Spleen (tissue), 7 donors: ENCODE measurements at regions not wholly inside any gene's neighbourhood (a gene's known extent, or its start where the extent isn't known, plus 50 kb on each side); places are given as distances from the start of the nearest gene placed in this dataset.

Experiments
- POLR2A ChIP-seq, 3 donors: fragments of 450-650 bp; IDR thresholded peaks; one replicate each; pipeline ENCODE4 v1.5.1; 2017; ENCODE audit warnings: antibody characterized with exemption in 3 of 3, mild to moderate bottlenecking in 1 of 3
- TF ChIP-seq, protein P1 (sequence below), 11 experiments: fragments of 200-600 bp in 7 of 11; fragments of 450-650 bp in 4 of 11; sonication (generic) in 4 of 11; IDR thresholded peaks in 8 of 11; conservative IDR thresholded peaks in 3 of 11; 1 replicate in 7 of 11; 2 replicates in 4 of 11; pipeline versions ENCODE4 v1.4.0 to v1.8.0; 2016 to 2021; ENCODE audit warnings: antibody characterized with exemption in 11 of 11, inconsistent platforms in 4 of 11, mild to moderate bottlenecking in 1 of 11
- donor health status: DM: no; HTN: no; CAD: no; lungs with moderate emphysema.
- donor health status: DM: no; HTN: no; CAD: no.
- donor health status: DM: no; HTN: no; CAD: no.

- TF ChIP-seq, protein P1, sequence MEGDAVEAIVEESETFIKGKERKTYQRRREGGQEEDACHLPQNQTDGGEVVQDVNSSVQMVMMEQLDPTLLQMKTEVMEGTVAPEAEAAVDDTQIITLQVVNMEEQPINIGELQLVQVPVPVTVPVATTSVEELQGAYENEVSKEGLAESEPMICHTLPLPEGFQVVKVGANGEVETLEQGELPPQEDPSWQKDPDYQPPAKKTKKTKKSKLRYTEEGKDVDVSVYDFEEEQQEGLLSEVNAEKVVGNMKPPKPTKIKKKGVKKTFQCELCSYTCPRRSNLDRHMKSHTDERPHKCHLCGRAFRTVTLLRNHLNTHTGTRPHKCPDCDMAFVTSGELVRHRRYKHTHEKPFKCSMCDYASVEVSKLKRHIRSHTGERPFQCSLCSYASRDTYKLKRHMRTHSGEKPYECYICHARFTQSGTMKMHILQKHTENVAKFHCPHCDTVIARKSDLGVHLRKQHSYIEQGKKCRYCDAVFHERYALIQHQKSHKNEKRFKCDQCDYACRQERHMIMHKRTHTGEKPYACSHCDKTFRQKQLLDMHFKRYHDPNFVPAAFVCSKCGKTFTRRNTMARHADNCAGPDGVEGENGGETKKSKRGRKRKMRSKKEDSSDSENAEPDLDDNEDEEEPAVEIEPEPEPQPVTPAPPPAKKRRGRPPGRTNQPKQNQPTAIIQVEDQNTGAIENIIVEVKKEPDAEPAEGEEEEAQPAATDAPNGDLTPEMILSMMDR (IDR thresholded peaks at IDR 0.05 in 8 of 11, conservative IDR thresholded peaks at IDR 0.05 in 3 of 11) = no peak
- no peak for TF ChIP-seq POLR2A (IDR thresholded peaks at IDR 0.05)
Measured at GRCh38 chr9:134493461-134494272, 147.9 kb upstream of the COL5A1 start.
